NCI-H510A (cell line): ENCODE measurements at regions not wholly inside any gene's neighbourhood (a gene's known extent, or its start where the extent isn't known, plus 50 kb on each side); places are given as distances from the start of the nearest gene placed in this dataset.
"Not testable (repeated sequence)": the region's sequence is repeated elsewhere in the genome, so short reads cannot be mapped to it uniquely, and the experiment has no call there.

ENCODE experiments used
- DNase-seq: peaks from one replicate; lab custom pipeline; 2025; lab: John Stamatoyannopoulos, UW

DNA sequence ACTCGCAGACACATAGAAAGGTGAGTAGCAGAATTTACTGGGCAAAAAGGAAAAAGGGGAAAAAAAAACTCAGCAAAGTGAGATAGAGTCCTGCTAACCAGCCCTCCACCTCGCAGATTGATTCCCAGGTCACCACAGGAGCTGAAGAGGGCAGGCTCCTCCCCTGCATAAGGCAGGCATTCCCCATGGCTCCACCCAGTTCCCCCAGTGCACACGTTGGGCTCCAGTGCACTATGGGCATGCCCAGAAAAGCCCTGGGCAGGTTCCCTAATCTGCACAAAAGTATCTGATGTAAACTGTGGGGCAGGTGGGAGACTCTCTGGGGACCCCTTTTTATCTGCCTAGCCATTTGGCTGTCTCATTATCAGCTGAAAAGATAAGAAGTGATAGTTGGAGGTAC, 461.2 kb upstream of the TMEFF2 start:
- DNase-seq, result no peak

DNA sequence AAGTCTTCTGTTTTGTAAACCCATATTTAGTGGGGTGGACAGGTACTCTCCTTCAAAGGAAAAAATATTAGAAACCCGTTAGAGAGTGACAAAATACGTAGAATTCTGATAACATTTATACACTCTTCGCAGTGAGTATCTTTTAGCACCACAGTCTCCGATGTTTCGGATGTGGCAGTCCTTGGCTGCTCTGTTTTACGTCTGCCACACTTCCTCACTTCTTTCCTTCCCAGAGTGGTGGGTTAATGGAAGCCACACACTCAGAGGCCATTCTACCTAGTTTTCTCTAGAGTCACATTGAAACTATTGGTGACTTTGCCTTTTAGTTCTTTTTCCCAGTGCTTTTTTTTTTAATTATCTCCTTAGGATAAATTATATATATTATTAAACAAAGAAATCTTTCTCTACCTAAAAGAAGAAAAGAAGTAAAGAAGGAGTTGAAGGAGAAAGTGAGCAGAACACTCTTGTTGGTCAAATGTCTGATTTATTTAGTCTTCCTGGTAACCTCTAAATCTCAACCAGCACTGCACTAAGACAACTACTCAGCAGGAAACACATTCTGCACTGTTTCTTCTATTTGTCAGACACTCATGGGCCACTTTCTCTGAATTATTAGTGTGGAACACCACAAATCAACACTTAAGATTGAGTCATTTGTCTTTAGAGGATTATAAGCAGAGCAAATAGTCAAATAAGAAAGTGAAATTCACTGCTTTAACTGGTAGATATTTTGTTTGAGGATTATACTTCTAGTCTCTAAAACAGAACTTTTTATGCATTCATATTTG, 451.3 kb upstream of the TMEFF2 start:
- DNase-seq, result no peak

DNA sequence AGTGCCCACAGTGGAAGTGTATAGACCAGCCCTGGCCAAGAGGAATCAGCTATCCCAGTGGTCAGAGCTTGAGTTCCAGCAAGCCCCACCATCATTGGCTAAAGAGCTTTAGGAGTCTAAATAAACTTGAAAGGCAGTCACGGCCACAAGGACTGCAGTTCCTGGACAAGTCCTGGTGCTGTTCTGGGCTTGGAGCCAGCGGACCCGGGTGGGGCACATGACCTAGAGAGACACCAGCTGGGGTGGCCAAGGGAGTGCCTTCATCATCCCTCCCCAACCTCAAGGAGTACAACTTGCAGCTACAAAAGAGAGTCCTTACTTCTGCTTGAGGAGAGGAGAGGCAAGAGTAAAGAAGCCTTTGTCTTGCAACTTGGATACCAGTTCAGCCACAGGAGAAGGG, 439.8 kb upstream of the TMEFF2 start:
- no peak for DNase-seq

DNA sequence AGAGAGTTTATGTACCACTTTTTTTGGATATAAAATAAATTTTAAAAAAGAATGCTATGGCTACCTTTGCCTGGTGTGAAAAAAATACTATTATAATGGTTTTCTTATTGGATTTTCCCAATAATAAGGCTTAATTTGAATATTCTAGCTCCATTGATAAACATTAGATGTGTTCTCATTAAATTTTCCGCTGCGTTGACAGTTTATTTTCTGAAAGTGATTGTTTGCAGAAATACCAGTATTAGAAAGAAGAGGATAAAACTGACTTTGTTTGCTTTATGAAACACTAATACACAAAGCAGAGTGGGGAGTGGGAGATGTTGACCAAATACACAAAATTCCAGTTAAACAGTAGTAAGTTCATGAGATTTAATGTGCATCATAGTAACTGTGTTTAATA, 433.3 kb upstream of the TMEFF2 start:
- no peak for DNase-seq

DNA sequence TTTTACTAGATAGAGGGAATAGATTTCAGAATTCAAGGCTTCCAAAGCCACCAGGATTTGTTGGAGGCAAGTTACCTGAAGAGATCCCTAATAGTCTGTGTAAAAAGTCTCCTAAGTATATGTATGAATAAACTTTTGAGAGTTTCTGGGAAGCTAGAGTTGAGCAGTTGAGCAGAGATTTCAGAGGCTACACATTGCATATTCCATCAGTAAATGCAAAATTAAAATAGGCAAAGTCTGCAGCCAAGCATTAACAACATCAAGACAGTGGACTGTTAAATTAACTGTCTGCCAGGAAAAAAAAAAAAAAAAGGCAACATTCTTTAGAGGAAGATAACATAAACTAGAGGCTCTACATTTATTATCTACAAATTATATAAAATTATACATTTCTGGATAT, 420.4 kb upstream of the TMEFF2 start:
- no peak for DNase-seq

DNA sequence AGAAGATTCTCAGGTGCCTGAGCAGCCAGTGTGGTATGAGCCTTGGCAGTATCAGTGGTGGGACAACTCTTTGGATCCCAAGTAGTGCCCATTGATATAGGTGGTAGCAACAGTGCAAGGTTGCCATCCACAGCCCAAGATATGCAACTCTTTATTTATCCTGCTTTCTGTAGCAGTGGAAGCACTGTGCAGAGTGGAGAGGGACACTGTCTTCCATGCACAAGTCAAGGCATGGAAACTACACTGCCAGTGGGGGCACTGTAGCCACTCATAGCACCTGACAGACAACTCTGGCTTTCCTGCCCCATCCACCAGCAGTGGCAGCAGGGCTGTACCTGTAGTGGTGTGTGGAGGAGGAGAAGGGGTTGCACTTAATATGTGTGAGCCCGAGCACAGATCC, 409.6 kb upstream of the TMEFF2 start:
- no peak for DNase-seq

DNA sequence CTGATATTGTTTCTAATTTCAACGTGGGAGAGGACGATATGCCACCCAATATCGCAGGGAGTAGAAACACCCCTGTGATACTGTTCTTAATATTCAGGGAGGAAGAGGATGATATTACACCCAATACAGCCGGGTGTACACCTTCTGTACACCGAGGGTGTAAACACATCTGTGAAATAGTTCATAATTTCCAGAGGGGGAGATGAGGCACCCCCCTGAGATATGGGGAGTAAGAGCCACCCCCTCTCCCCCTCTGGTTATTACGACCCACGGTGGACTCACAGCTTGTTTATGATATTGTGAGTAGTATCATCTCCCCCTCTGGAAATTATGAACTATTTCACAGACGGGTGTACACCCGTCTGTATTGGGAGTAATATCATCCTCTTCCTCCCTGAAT, 403.9 kb upstream of the TMEFF2 start:
- not testable (repeated sequence) for DNase-seq

- no peak for DNase-seq
These were observed 398.8 kb upstream of the TMEFF2 start for GRCh38 chr2:192593561-192593960.

GRCh38 chr2:192591617-192592016, 396.9 kb upstream of the TMEFF2 start:
- no peak for DNase-seq

DNA sequence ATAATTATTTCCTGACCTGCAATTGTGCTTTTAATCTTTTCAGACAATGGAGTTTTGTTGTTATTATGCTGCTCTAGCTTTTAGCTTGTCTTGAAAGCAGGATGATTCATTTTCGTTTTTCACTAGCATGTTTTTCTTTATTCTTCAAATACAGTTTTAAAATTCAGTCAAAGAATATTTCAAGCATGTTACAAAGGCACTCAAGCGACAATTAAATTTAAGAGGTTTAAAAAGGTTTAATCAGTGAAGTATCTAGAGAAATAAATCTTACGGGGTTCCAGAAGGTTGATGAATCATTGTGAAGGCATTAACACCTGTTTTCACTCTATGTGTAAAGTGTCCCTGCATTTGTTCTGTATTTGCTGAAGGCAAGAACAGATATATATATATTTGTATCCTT, 390.7 kb upstream of the TMEFF2 start:
- DNase-seq, result no peak

- no peak for DNase-seq
These were observed 390.2 kb upstream of the TMEFF2 start for GRCh38 chr2:192584976-192585375.

- no peak for DNase-seq
These were observed 385.4 kb upstream of the TMEFF2 start for GRCh38 chr2:192579965-192580700.

- DNase-seq, result no peak
These were observed 384.0 kb upstream of the TMEFF2 start for GRCh38 chr2:192578780-192579179.

- DNase-seq, result no peak
These were observed 383.0 kb upstream of the TMEFF2 start for GRCh38 chr2:192577706-192578105.

DNA sequence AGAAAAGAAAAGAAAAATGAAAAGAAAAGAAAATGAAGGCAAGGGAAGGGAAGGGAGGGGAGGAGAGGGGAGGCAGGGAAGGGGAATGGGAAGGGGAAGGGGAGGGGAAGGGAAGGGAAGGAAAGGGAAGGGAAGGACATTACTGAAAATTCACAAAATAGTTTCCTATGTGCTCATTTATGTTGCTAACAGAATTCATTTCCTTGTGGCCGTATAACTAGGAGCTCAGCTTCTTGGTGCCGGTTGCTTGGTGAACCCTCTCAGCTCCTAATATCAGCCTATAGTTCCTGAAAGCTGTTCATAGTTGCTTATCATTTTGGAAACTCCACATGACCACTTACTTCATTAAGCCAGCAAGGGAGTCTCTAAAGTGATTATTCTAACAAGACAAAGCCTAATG, 379.8 kb upstream of the TMEFF2 start:
- DNase-seq, result no peak

GRCh38 chr2:192571636-192572035, 376.9 kb upstream of the TMEFF2 start:
- no peak for DNase-seq

DNA sequence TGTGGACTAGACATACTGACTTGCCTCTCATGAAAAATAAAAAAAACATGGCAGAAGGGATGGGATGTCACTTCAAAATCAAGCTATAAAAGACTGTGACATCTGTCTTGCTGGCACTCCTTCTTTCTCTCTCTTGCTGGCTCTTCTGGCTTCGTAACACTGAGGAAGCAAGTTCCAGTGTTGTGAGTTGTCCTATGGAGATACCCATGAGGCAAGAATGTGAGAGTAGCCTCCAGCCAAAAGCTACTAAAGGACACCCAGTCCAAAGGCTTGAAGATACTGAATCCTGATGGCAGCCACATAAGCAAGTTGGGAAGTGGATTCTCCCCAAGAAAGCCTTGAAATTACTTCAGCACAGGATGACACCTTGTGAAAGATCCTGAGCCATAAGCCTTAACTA, 376.1 kb upstream of the TMEFF2 start:
- DNase-seq, result no peak

GRCh38 chr2:192566863-192567262, 372.1 kb upstream of the TMEFF2 start:
- DNase-seq, result no peak

- no peak for DNase-seq
These were observed 365.6 kb upstream of the TMEFF2 start for GRCh38 chr2:192560326-192560725.

GRCh38 chr2:192559587-192559986, 364.9 kb upstream of the TMEFF2 start:
- no peak for DNase-seq

- no peak for DNase-seq
These were observed 363.9 kb upstream of the TMEFF2 start for GRCh38 chr2:192558637-192559036.

- DNase-seq, result no peak
These were observed 361.0 kb upstream of the TMEFF2 start for GRCh38 chr2:192555740-192556139.

DNA sequence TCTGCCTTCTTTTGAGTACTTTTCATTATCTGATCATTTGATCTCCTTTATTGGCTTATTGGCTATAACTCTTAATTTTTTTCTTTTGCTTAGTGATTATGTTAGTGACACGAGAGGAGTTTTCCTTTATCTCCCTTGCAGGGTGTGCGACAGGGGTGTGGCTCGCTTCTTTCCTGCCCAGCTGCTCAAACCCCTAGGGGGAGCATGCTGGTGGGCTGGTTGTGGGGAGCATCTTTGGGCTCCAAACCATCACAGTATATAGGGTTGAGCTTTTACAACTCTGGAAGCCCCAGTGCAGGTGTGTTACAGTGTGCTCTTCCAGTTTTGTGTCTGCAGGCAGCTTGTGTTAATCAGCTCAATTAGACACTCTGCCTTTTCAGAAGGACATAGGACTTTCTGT, 357.0 kb upstream of the TMEFF2 start:
- DNase-seq, result no peak

DNA sequence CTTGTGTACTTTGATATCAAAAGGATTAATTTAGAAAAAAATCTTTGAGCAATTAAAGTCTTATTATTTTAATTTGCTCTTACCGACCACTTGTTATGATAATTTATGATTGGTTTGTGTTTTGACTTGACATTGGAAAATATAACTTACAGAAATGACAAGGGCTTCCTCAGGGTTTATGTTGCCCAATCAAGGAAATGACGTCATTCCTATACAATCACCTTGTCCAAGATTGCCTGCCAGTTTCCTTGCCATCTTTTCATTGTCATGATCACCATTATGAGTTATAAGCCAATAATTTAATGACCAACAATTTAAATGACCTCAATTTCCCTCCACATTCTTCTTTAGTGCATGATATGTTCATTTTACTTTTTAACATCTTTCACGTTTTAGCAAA, 351.8 kb upstream of the TMEFF2 start:
- no peak for DNase-seq
